GM12873 (cell line): ENCODE measurements at regions not wholly inside any gene's neighbourhood (a gene's known extent, or its start where the extent isn't known, plus 50 kb on each side); places are given as distances from the start of the nearest gene placed in this dataset.

Experiments used
- CTCF ChIP-seq: IDR thresholded peaks from 2 replicates; pipeline ENCODE4 v1.5.1; 2012; ENCODE audit warnings: low read depth, mild to moderate bottlenecking, moderate library complexity, low read length, control low read depth; ENCODE audit not compliant: insufficient read depth; ENCODE audit errors: missing control alignments

- no peak for TF ChIP-seq CTCF
These were observed 90.7 kb downstream of the PRL start for GRCh38 chr6:22206106-22206505.

GRCh38 chr6:22208026-22208425 lies 88.8 kb downstream of the PRL start:
- no peak for TF ChIP-seq CTCF

GRCh38 chr6:22214314-22214713 lies 82.5 kb downstream of the PRL start:
- TF ChIP-seq CTCF = no peak

- TF ChIP-seq CTCF = no peak
These were observed 78.4 kb downstream of the PRL start for GRCh38 chr6:22218410-22218809.

- TF ChIP-seq CTCF = no peak
These were observed 76.9 kb downstream of the PRL start for GRCh38 chr6:22219925-22220324.

- no peak for TF ChIP-seq CTCF
These were observed 75.6 kb downstream of the PRL start for GRCh38 chr6:22221211-22221610.

- no peak for TF ChIP-seq CTCF
These were observed 75.2 kb downstream of the PRL start for GRCh38 chr6:22221630-22222029.
